HL-60 (cell line): ENCODE measurements at regions not wholly inside any gene's neighbourhood (a gene's known extent, or its start where the extent isn't known, plus 50 kb on each side); places are given as distances from the start of the nearest gene placed in this dataset.
"Not testable (repeated sequence)": the region's sequence is repeated elsewhere in the genome, so short reads cannot be mapped to it uniquely, and the experiment has no call there.

ENCODE experiments used
- DNase-seq, 2 experiments: peaks; one replicate each; pipeline ENCODE4 v3.0.0-alpha.2; 2010 to 2020; ENCODE audit warnings: low read depth in 1 of 2, low spot score in 1 of 2
- H3K27ac ChIP-seq: fragments of 250-450 bp; sonication (Bioruptor Pico); replicated peaks from 2 replicates; pipeline ENCODE4 v1.5.1; 2020; ENCODE audit warnings: mild to moderate bottlenecking, moderate library complexity
- H3K27me3 ChIP-seq: fragments of 250-450 bp; sonication (Bioruptor Pico); 2 replicates; pipeline ENCODE4 v1.5.1; 2021; ENCODE audit warnings: mild to moderate bottlenecking, moderate library complexity; ENCODE audit not compliant: insufficient read depth, poor library complexity, severe bottlenecking
- H3K4me3 ChIP-seq: replicated peaks from 2 replicates; pipeline ENCODE4 v1.5.1; 2011; ENCODE audit warnings: mild to moderate bottlenecking, control low read depth, low read length; ENCODE audit not compliant: insufficient read depth
- CTCF ChIP-seq: IDR thresholded peaks from one replicate; pipeline ENCODE4 v1.5.1; 2011; ENCODE audit warnings: low read length, control low read depth, inconsistent platforms; ENCODE audit not compliant: insufficient read depth
- GABPA ChIP-seq: IDR thresholded peaks from 2 replicates; pipeline ENCODE4 v1.6.1; 2012; ENCODE audit warnings: low read depth
- POLR2AphosphoS5 ChIP-seq: IDR thresholded peaks from 2 replicates; pipeline ENCODE4 v1.6.1; 2012; ENCODE audit warnings: low read depth
- REST ChIP-seq: IDR thresholded peaks from 2 replicates; pipeline ENCODE4 v1.6.1; 2012; ENCODE audit warnings: low read depth; ENCODE audit not compliant: insufficient replicate concordance
- SPI1 ChIP-seq: IDR thresholded peaks from 2 replicates; pipeline ENCODE4 v1.6.1; 2012; ENCODE audit warnings: low read depth, mild to moderate bottlenecking, borderline replicate concordance

- H3K27ac ChIP-seq: no peak overlapping the region
- no peaks in the 10 kb centered on the region for H3K27me3 ChIP-seq
- DNase-seq: no peak
- no peak for TF ChIP-seq GABPA
- no peak for TF ChIP-seq SPI1
- TF ChIP-seq CTCF: no peak
- no peak for TF ChIP-seq POLR2AphosphoS5
- TF ChIP-seq REST: no peak
- H3K4me3 ChIP-seq: no peak overlapping the region
Observed at GRCh38 chr17:22128171-22128570, 435.8 kb downstream of the KCNJ18 start.

GRCh38 chr17:22128723-22129122, 436.4 kb downstream of the KCNJ18 start:
- no peak for DNase-seq
- no peak overlapping the region for H3K4me3 ChIP-seq
- no peaks in the 10 kb centered on the region for H3K27me3 ChIP-seq
- TF ChIP-seq POLR2AphosphoS5 (no peak), SPI1 (no peak), REST (no peak), CTCF (no peak), GABPA (no peak)
- H3K27ac ChIP-seq: no peak overlapping the region

GRCh38 chr17:22129920-22130319, 437.6 kb downstream of the KCNJ18 start:
- DNase-seq, H3K27me3 ChIP-seq, H3K27ac ChIP-seq, H3K4me3 ChIP-seq: not testable (repeated sequence)

GRCh38 chr17:22131740-22132139, 439.4 kb downstream of the KCNJ18 start:
- Histone ChIP-seq H3K4me3 (no peak overlapping the region), H3K27me3 (no peaks in the 10 kb centered on the region), H3K27ac (no peak overlapping the region)
- no peak for DNase-seq
- TF ChIP-seq REST (no peak), POLR2AphosphoS5 (no peak)
